Right lobe of liver (tissue), 6 donors: ENCODE measurements at regions not wholly inside any gene's neighbourhood (a gene's known extent, or its start where the extent isn't known, plus 50 kb on each side); places are given as distances from the start of the nearest gene placed in this dataset.

Source experiments
- ATAC-seq, 4 donors: fragments of 200-7000 bp; cut with Tn5 transposase; one replicate each; pipeline ENCODE4 v1.9.1; 2020; ENCODE audit warnings: mild to moderate bottlenecking in 4 of 4, moderate library complexity in 4 of 4
- DNase-seq, 3 donors: peaks; one replicate each; pipeline ENCODE4 v3.0.0-alpha.2; 2020
- H3K27ac ChIP-seq, 3 donors: fragments of 200-600 bp; one replicate each; pipeline ENCODE4 v1.8.0; 2022
- H3K27me3 ChIP-seq, 2 donors: fragments of 200-600 bp; one replicate each; pipeline ENCODE4 v1.8.0; 2022
- H3K36me3 ChIP-seq, 4 donors: fragments of 200-600 bp; sonication (generic) in 1 of 4; one replicate each; pipeline versions ENCODE4 v1.5.1 to v1.8.0; 2017 to 2022; ENCODE audit warnings: control low read depth in 1 of 4
- H3K4me1 ChIP-seq, 4 donors: fragments of 200-600 bp; sonication (generic) in 1 of 4; one replicate each; pipeline versions ENCODE4 v1.5.1 to v1.8.0; 2017 to 2022; ENCODE audit warnings: control low read depth in 1 of 4
- H3K4me3 ChIP-seq, 3 donors: fragments of 200-600 bp; one replicate each; pipeline ENCODE4 v1.8.0; 2022
- H3K9me3 ChIP-seq, 4 donors: fragments of 200-600 bp; sonication (generic) in 1 of 4; one replicate each; pipeline versions ENCODE4 v1.5.1 to v1.8.0; 2017 to 2022; ENCODE audit warnings: control low read depth in 1 of 4
- POLR2A ChIP-seq: fragments of 450-650 bp; IDR thresholded peaks from one replicate; pipeline ENCODE4 v1.6.1; 2017; ENCODE audit warnings: antibody characterized with exemption, mild to moderate bottlenecking
- WGBS: methylation state at CpG from one replicate; pipeline ENCODE4 v1.1.6; 2018; ENCODE audit warnings: low coverage, low lambda C conversion rate; ENCODE audit not compliant: insufficient coverage; ENCODE audit errors: missing lambda C conversion rate; 5-methylcytosine and 5-hydroxymethylcytosine counted together
- intact Hi-C, 2 donors: fragments of 100-400 bp; cut with DNase I; formaldehyde crosslinking; loops; one replicate each; pipeline versions ENCODE4 v1.11.2 to v1.14.1; 2022
- TF ChIP-seq, protein P1 (sequence below), 4 donors: fragments of 200-600 bp in 3 of 4; fragments of 450-650 bp in 1 of 4; IDR thresholded peaks; one replicate each; pipeline versions ENCODE4 v1.5.1 to v1.8.0; 2016 to 2022; ENCODE audit warnings: antibody characterized with exemption in 4 of 4, mild to moderate bottlenecking in 2 of 4
- donor health status: DM: no; HTN: yes; CAD: no.
- donor health status: DM: no; HTN: no; CAD: no.
- donor health status: DM: no; HTN: no; CAD: no.
- donor health status: DM: no; HTN: yes; CAD: no.
- donor health status: DM: no; HTN: yes; CAD: no.

DNA sequence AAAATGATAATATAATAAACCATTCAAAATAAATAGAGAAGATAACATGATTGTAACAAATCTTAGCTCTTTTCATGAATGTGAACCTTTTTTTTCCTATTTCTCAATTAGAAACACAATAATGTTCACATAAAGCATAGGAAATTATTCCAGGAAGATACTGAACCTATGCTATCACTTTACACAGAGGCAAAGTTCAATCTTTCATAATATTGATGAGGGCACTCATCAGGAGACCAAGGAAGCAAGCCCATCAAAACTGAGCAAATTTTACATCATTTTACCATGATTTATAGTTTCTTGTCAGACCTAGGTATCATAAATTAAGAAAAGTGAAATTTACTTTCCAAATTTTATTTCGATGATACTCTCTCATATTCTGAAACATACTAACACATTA is 938.5 kb downstream of the TBC1D32 start:
- no peak for DNase-seq
- Histone ChIP-seq H3K36me3 (no peaks in the 10 kb centered on the region), H3K27me3 (no peaks in the 10 kb centered on the region), H3K9me3 (no peaks in the 10 kb centered on the region), H3K4me3 (no peak overlapping the region), H3K4me1 (no peaks in the 10 kb centered on the region), H3K27ac (no peak overlapping the region)
- 47% methylated on average over 1 of the region's 1 CpG for WGBS
- intact Hi-C loops: no loop called here
- no peak for TF ChIP-seq POLR2A
- TF ChIP-seq, protein P1, sequence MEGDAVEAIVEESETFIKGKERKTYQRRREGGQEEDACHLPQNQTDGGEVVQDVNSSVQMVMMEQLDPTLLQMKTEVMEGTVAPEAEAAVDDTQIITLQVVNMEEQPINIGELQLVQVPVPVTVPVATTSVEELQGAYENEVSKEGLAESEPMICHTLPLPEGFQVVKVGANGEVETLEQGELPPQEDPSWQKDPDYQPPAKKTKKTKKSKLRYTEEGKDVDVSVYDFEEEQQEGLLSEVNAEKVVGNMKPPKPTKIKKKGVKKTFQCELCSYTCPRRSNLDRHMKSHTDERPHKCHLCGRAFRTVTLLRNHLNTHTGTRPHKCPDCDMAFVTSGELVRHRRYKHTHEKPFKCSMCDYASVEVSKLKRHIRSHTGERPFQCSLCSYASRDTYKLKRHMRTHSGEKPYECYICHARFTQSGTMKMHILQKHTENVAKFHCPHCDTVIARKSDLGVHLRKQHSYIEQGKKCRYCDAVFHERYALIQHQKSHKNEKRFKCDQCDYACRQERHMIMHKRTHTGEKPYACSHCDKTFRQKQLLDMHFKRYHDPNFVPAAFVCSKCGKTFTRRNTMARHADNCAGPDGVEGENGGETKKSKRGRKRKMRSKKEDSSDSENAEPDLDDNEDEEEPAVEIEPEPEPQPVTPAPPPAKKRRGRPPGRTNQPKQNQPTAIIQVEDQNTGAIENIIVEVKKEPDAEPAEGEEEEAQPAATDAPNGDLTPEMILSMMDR (IDR thresholded peaks at IDR 0.05): no peak
- no peak for ATAC-seq

GRCh38 chr6:120395330-120395729 is 939.0 kb downstream of the TBC1D32 start:
- Histone ChIP-seq H3K4me1 (no peaks in the 10 kb centered on the region), H3K27ac (no peak overlapping the region), H3K36me3 (no peaks in the 10 kb centered on the region), H3K4me3 (no peak overlapping the region), H3K9me3 (no peaks in the 10 kb centered on the region), H3K27me3 (no peaks in the 10 kb centered on the region)
- TF ChIP-seq, protein P1 (IDR thresholded peaks at IDR 0.05): no peak
- TF ChIP-seq POLR2A: no peak
- DNase-seq (no peak), ATAC-seq (no peak)
- intact Hi-C loops: no loop called here
- 42% methylated on average over 1 of the region's 1 CpG for WGBS

GRCh38 chr6:120392941-120393340 is 941.3 kb downstream of the TBC1D32 start:
- H3K27me3 ChIP-seq: no peaks in the 10 kb centered on the region
- DNase-seq (no peak), ATAC-seq (no peak)
- H3K36me3 ChIP-seq: no peaks in the 10 kb centered on the region
- no peak overlapping the region for H3K4me3 ChIP-seq
- intact Hi-C loops: no loop called here
- H3K4me1 ChIP-seq: no peaks in the 10 kb centered on the region
- 34% methylated on average over 2 of the region's 2 CpGs for WGBS
- no peak overlapping the region for H3K27ac ChIP-seq
- no peaks in the 10 kb centered on the region for H3K9me3 ChIP-seq
- no peak for TF ChIP-seq POLR2A
- TF ChIP-seq, protein P1 (IDR thresholded peaks at IDR 0.05): no peak

GRCh38 chr6:120384671-120385070 is 949.6 kb downstream of the TBC1D32 start:
- H3K27me3 ChIP-seq: no peaks in the 10 kb centered on the region
- H3K27ac ChIP-seq: no peak overlapping the region
- no peak for TF ChIP-seq POLR2A
- TF ChIP-seq, protein P1 (IDR thresholded peaks at IDR 0.05): no peak
- no peaks in the 10 kb centered on the region for H3K9me3 ChIP-seq
- no peak for ATAC-seq
- H3K4me3 ChIP-seq: no peak overlapping the region
- intact Hi-C loops: no loop called here
- no peaks in the 10 kb centered on the region for H3K36me3 ChIP-seq
- DNase-seq: no peak
- H3K4me1 ChIP-seq: no peaks in the 10 kb centered on the region

DNA sequence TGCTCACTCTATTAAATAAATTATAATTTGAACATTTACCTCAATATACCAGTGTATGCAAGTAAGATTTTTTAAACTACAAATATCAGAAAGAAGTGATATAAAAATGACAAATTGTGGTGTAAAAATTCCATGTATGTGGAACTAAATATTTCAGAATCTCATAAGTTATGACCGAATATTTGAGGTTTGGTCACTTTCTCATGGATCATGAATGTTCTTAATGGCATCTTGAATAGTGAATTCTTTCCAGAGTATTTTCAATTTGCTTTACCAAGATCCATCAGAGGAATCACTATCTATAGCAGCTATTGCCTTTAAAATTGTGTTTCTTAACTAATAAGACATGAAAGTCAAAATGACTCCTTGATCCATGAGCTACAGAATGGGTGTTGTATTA is 950.6 kb downstream of the TBC1D32 start:
- DNase-seq (no peak), ATAC-seq (no peak)
- TF ChIP-seq POLR2A: no peak
- TF ChIP-seq, protein P1 (IDR thresholded peaks at IDR 0.05): no peak
- Histone ChIP-seq H3K27me3 (no peaks in the 10 kb centered on the region), H3K27ac (no peak overlapping the region), H3K4me1 (no peaks in the 10 kb centered on the region), H3K4me3 (no peak overlapping the region), H3K36me3 (no peaks in the 10 kb centered on the region), H3K9me3 (no peaks in the 10 kb centered on the region)
- intact Hi-C loops: no loop called here
- 50% methylated on average over 1 of the region's 1 CpG for WGBS
